Activated CD4-positive, alpha-beta T cell treated with anti-CD3 and anti-CD28 coated beads, Interleukin-2, amount 10 ng/mL, durations not matched to agents 7 days and 5 days (primary cell): ENCODE measurements at regions not wholly inside any gene's neighbourhood (a gene's known extent, or its start where the extent isn't known, plus 50 kb on each side); places are given as distances from the start of the nearest gene placed in this dataset.

ENCODE experiments used
- CTCF ChIA-PET: fragments of 350-600 bp; sonication (Branson Sonifier 250); formaldehyde crosslinking; loops from one replicate; lab custom pipeline; 2021; ENCODE audit warnings: antibody characterized with exemption; lab: Charles Lee
- POLR2A ChIA-PET: fragments of 350-600 bp; sonication (Branson Sonifier 250); formaldehyde crosslinking; loops from one replicate; lab custom pipeline; 2021; ENCODE audit warnings: antibody characterized with exemption; lab: Charles Lee
- DNase-seq: peaks from one replicate; pipeline ENCODE4 v3.0.0-alpha.2; 2020
- H3K27ac Mint-ChIP-seq: one replicate; pipeline ENCODE4 v1.8.0; 2021; ENCODE audit warnings: mild to moderate bottlenecking, moderate library complexity, mixed read lengths
- H3K27me3 Mint-ChIP-seq: one replicate; pipeline ENCODE4 v1.8.0; 2021; ENCODE audit warnings: mixed read lengths
- H3K36me3 Mint-ChIP-seq: one replicate; pipeline ENCODE4 v1.8.0; 2021; ENCODE audit warnings: low read depth, mixed read lengths
- H3K4me1 Mint-ChIP-seq: one replicate; pipeline ENCODE4 v1.8.0; 2021; ENCODE audit warnings: mixed read lengths
- H3K4me3 Mint-ChIP-seq: one replicate; pipeline ENCODE4 v1.8.0; 2021; ENCODE audit warnings: mild to moderate bottlenecking, moderate library complexity, mixed read lengths
- H3K9me3 Mint-ChIP-seq: one replicate; pipeline ENCODE4 v1.8.0; 2021; ENCODE audit warnings: mixed read lengths

DNA sequence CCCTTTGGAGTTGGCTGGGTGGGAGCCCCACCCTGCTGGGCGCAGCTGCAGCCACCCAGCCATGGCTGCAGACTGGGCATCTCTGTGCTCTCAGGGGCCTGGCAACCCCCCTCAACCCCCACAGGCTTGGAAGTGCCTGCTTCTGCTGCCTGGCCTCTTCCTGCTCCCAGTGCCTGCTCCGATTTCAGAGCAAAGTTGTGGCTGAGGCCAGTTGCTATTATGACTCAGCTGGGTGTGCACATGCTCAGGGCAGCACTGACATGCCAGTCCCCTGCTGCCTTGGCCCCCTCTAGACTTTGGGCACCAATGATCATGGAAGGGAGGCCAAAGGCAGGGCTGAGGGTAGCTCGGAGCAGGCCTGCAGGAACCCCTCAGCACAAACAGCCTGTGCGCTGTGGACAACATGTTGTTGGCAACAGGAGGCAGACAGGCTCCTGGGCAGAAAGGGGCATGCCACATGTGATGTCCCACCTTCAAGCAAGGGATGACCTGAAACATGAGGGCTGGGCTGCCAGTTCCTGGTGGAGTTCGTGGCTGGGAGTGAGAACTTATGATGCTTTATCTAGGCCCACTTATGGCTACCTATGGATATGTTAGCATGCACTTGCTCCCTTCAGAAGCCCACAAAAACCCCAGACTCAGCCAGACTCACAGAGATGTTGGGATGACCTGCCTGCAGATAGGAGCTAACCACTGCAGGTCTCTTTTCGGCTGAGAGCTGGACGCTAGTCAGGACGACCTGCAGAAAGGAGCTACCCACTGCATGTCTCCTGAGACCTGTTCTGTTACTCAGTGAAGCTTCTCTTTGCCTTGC lies 96.4 kb upstream of the AMOTL1 start:
- no peak overlapping the region for H3K4me3 Mint-ChIP-seq
- DNase-seq, result no peak
- no peak overlapping the region for H3K27ac Mint-ChIP-seq
- POLR2A ChIA-PET, result no interaction called here
- no peaks in the 10 kb centered on the region for H3K9me3 Mint-ChIP-seq
- no peaks in the 10 kb centered on the region for H3K27me3 Mint-ChIP-seq
- no peaks in the 10 kb centered on the region for H3K4me1 Mint-ChIP-seq
- H3K36me3 Mint-ChIP-seq, result no peaks in the 10 kb centered on the region
- CTCF ChIA-PET, result interaction anchor here (0.6 kb wide), 1 partner anchor 1113 kb away, joined by 3 read pairs; no protein-coding TSS in a partner anchor

DNA sequence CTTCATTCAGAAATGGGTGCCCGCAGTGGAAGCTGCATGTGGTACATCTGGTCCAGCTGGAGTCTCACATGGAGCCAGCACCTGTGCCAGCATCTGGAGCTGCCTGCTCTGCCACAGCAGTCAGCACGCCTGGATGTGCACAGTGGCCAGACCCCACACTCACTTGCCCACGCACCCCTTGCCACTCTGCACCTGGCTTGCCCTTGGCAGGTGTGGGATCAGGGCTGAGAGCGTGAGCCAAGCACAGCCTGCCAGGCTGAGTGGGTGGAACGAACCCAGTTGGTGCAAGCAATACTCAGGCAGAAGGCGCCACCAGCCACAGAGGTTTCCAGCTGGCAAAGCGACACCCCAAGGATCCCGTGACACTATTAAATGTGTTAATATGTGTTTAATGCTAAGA lies 95.5 kb upstream of the AMOTL1 start:
- ChIA-PET POLR2A (no interaction called here), CTCF (no interaction called here)
- no peaks in the 10 kb centered on the region for H3K27me3 Mint-ChIP-seq
- no peak for DNase-seq
- no peak overlapping the region for H3K4me3 Mint-ChIP-seq
- H3K9me3 Mint-ChIP-seq, result no peaks in the 10 kb centered on the region
- no peaks in the 10 kb centered on the region for H3K36me3 Mint-ChIP-seq
- H3K4me1 Mint-ChIP-seq, result no peaks in the 10 kb centered on the region
- H3K27ac Mint-ChIP-seq, result no peak overlapping the region

DNA sequence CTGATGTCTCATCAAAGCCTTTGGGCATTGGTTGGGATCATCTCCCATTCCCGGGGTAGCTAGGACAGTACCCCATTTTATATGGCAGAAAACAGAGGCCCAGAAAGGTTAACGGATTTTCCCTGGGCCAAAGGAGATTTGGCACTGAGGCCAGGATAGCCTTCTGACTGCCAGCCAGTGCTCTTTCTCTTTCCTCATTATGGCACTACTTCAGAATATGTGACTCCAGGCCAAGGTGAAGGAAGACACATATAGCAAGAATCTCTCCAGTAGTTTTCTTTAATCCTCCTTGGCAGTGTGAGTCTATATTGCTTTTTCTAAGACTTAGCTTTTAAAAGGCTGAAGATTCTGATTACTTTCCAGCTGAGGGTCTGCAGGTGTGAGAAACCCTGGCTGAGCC lies 94.8 kb upstream of the AMOTL1 start:
- H3K27me3 Mint-ChIP-seq, result no peaks in the 10 kb centered on the region
- no peak for DNase-seq
- ChIA-PET CTCF (no interaction called here), POLR2A (no interaction called here)
- no peaks in the 10 kb centered on the region for H3K36me3 Mint-ChIP-seq
- H3K27ac Mint-ChIP-seq, result no peak overlapping the region
- no peaks in the 10 kb centered on the region for H3K9me3 Mint-ChIP-seq
- H3K4me3 Mint-ChIP-seq, result no peak overlapping the region
- no peaks in the 10 kb centered on the region for H3K4me1 Mint-ChIP-seq

DNA sequence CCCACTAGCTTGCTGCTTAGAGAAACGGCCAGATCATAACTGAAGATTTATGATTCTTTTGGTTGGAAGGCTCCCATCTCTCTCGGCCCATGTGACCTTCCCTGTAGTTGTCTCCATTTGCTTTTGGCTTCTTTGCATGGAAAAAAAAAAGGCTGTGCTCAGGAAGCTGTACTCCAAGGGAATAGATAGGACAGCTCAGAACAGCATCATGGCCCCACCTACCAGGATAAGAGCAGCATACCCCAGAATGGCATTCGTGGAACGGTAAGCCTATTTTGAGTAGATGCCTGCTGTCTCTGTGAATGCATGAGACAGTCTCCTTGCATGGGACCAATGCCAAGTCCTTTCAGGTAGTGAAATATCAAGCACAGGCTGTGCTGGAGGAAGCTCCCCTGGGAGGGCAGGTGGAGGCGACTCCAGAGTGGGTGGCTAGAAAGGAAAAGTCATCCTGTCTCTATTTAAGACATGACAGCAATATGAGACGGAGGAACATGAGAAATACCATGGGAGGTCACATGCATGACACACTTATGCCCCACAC lies 94.1 kb upstream of the AMOTL1 start:
- H3K27ac Mint-ChIP-seq, result no peak overlapping the region
- H3K36me3 Mint-ChIP-seq, result no peaks in the 10 kb centered on the region
- DNase-seq, result no peak
- no peaks in the 10 kb centered on the region for H3K27me3 Mint-ChIP-seq
- no peaks in the 10 kb centered on the region for H3K4me1 Mint-ChIP-seq
- ChIA-PET CTCF (no interaction called here), POLR2A (no interaction called here)
- H3K9me3 Mint-ChIP-seq, result no peaks in the 10 kb centered on the region
- no peak overlapping the region for H3K4me3 Mint-ChIP-seq

DNA sequence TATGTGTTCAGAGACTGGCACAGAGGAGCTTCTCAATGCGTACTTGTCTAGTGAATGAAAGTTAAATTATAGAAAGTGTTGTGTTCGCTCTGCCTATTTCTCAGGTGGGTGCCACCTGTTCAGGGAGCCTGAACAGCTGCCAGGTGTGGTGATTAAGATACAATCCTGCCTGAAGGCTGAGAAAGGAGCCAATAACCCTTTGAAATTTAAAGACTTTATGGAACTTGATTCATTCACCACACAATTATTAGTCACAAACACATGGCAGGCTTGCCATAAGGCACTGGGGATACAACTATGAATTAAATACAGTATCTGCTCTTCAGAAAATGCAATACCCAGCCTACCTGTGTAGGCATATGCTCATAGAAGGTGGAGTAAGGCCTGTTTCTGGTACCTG lies 92.9 kb upstream of the AMOTL1 start:
- no peaks in the 10 kb centered on the region for H3K4me1 Mint-ChIP-seq
- no peak overlapping the region for H3K27ac Mint-ChIP-seq
- H3K9me3 Mint-ChIP-seq, result no peaks in the 10 kb centered on the region
- no peaks in the 10 kb centered on the region for H3K27me3 Mint-ChIP-seq
- no peak for DNase-seq
- POLR2A ChIA-PET, result no interaction called here
- H3K4me3 Mint-ChIP-seq, result no peak overlapping the region
- CTCF ChIA-PET, result interaction anchor here (1.1 kb wide), 1 partner anchor 10 kb away, joined by 3 read pairs; no protein-coding TSS in a partner anchor
- no peaks in the 10 kb centered on the region for H3K36me3 Mint-ChIP-seq

DNA sequence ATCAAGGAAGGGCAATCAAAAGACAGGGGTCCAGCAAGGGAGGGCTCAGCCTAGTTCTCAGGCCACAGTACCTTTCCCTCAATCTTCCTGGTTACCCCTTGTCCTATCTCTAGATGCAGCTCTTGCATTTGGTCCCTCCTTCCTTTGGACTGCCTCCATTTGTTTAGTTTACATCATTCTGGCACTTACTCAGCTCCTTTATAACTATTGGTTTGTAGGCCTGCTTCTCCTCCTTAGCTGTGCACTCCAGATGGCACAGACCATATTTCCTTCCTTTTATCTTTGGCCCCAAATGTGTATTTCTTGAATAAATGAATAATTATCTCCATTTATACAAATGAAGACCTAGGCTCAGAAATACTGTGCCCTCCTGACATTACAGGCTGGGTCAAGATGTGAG lies 92.3 kb upstream of the AMOTL1 start:
- Mint-ChIP-seq H3K27me3 (no peaks in the 10 kb centered on the region), H3K36me3 (no peaks in the 10 kb centered on the region), H3K9me3 (no peaks in the 10 kb centered on the region), H3K27ac (no peak overlapping the region), H3K4me1 (no peaks in the 10 kb centered on the region), H3K4me3 (no peak overlapping the region)
- ChIA-PET POLR2A (no interaction called here), CTCF (interaction anchor here (1.1 kb wide), 1 partner anchor 10 kb away, joined by 3 read pairs; no protein-coding TSS in a partner anchor)
- no peak for DNase-seq

DNA sequence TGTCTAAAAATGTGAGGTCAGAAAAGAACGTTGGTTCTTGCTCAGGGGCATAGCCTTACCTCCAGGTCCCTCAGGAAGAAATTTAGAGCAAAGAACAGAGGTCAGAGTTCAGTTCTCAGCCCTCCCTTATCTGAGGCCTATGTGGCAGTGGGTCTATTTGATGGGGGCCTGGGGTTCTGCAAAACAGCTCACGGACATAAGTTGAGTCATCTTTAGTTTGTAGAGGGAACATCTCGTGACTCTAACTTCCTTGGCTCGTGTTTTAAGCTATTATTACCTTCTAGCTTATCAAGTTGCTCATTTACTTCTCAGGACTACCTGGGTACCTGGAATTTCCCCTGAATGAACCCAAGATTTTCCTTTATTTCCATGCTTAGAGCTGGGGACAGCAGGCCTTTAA lies 91.3 kb upstream of the AMOTL1 start:
- H3K27ac Mint-ChIP-seq, result no peak overlapping the region
- H3K27me3 Mint-ChIP-seq, result no peaks in the 10 kb centered on the region
- H3K4me3 Mint-ChIP-seq, result no peak overlapping the region
- no peaks in the 10 kb centered on the region for H3K36me3 Mint-ChIP-seq
- ChIA-PET POLR2A (no interaction called here), CTCF (no interaction called here)
- no peak for DNase-seq
- no peaks in the 10 kb centered on the region for H3K9me3 Mint-ChIP-seq
- H3K4me1 Mint-ChIP-seq, result no peaks in the 10 kb centered on the region

DNA sequence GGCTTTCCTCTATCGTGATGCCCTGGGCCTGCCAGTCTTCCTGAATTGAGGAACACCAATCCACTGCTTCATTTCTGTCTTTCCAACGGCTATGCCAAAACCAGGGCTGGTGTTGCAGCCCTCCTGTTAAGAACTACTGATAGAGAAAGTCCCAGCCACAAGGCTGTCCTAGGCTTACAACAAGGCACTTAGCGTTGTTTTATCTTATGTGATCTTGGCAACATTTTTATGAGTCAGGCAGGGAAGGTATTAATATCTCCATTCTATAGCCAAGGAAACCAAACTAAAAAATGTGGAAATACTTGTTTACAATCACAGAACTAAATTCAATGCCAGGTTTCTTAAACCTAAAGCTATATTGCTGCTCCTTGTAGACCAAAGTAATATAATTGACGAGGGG lies 89.9 kb upstream of the AMOTL1 start:
- H3K4me3 Mint-ChIP-seq, result no peak overlapping the region
- H3K36me3 Mint-ChIP-seq, result no peaks in the 10 kb centered on the region
- POLR2A ChIA-PET, result no interaction called here
- CTCF ChIA-PET, result interaction anchor here (0.6 kb wide), 1 partner anchor 79 kb away, joined by 3 read pairs; no protein-coding TSS in a partner anchor
- H3K27me3 Mint-ChIP-seq, result no peaks in the 10 kb centered on the region
- DNase-seq, result no peak
- H3K9me3 Mint-ChIP-seq, result no peaks in the 10 kb centered on the region
- no peak overlapping the region for H3K27ac Mint-ChIP-seq
- H3K4me1 Mint-ChIP-seq, result no peaks in the 10 kb centered on the region

DNA sequence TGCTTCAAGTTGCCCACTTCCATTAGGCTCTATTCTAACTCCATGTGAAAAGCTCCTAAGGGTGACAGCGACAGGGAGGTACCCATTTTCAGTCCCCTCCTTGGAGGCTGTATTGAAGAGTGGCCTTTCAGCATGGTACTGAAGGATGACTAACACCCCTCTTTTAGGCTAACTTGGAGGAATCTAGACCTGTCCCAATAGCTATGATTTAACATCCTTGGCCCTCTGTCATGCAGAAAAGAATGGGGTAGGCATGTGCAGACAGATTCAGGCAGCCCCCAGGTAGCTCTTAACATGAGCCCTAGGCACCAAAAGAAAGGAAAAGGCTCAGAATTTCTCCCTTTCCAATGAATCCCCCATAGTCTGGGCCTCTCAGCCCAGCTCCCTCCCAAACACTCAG lies 89.3 kb upstream of the AMOTL1 start:
- Mint-ChIP-seq H3K27ac (no peak overlapping the region), H3K4me1 (no peaks in the 10 kb centered on the region), H3K9me3 (no peaks in the 10 kb centered on the region), H3K36me3 (no peaks in the 10 kb centered on the region), H3K4me3 (no peak overlapping the region), H3K27me3 (no peaks in the 10 kb centered on the region)
- no peak for DNase-seq
- POLR2A ChIA-PET, result no interaction called here
- CTCF ChIA-PET, result interaction anchor here (0.6 kb wide), 1 partner anchor 80 kb away, joined by 3 read pairs; no protein-coding TSS in a partner anchor

DNA sequence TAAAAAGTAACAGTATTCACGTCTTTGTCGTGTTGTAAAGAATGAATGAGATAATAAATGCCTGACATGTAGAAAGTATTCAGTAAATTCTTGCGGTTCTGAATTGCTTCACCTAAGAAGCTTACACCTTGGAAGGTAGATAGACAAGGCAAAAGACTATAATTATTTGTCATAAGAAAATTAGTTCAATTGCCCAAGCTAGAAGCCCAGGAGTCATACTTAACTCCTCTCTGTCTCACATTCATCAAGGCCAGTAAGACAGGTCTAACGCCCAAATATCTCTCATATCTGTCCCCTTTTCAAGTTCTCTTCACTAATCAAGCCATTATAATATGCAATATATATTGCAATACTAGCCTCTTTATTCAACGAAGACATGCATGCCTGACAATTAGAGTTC lies 87.7 kb upstream of the AMOTL1 start:
- POLR2A ChIA-PET, result no interaction called here
- DNase-seq, result no peak
- no peak overlapping the region for H3K27ac Mint-ChIP-seq
- no peaks in the 10 kb centered on the region for H3K36me3 Mint-ChIP-seq
- peaks cover under 1% of the 10 kb centered on the region for H3K9me3 Mint-ChIP-seq
- no peaks in the 10 kb centered on the region for H3K27me3 Mint-ChIP-seq
- no peaks in the 10 kb centered on the region for H3K4me1 Mint-ChIP-seq
- no peak overlapping the region for H3K4me3 Mint-ChIP-seq
- CTCF ChIA-PET, result interaction anchor here (0.7 kb wide), 1 partner anchor 9 kb away, joined by 3 read pairs; no protein-coding TSS in a partner anchor

DNA sequence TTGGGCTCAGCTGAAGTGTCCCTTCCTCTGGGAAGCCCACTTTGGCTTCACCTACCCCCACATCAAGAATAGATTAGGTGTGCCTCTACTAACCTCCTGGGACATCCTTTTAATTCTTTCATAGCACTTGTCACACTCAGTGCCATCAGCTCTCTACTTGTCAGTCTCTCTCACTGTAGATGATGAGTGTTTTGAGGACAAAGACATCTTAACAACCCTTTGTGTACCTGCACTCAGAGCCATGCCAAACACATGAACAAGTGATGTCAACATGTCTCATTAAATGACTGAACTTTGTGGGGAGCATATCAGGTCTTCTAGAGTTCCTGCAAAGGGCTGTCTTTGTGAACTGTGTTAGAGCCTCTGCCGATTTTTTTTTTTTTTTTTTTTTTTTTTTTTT lies 87.0 kb upstream of the AMOTL1 start:
- Mint-ChIP-seq H3K27me3 (no peaks in the 10 kb centered on the region), H3K9me3 (peaks cover 3% of the 10 kb centered on the region), H3K27ac (no peak overlapping the region), H3K36me3 (no peaks in the 10 kb centered on the region), H3K4me3 (no peak overlapping the region), H3K4me1 (no peaks in the 10 kb centered on the region)
- ChIA-PET POLR2A (no interaction called here), CTCF (no interaction called here)
- DNase-seq, result no peak

DNA sequence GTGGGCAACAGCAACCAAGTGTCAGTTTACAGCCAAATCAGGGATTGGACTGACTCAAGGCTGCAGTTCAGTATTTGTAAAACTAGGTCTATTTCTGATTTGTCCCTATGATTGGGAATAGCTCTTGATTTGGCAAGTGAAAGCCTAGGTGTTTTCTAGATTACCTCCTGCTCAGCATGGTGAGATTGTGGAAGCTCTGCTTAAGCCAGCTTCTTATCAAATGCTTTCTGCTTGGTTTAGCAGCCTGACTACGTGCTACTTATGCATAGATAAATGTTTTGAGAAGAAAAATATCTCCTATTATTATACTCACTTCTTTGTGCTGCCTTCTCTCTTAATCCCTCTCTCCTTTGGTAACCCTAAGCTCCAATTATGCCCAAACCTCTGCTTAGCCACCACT lies 86.3 kb upstream of the AMOTL1 start:
- no peaks in the 10 kb centered on the region for H3K36me3 Mint-ChIP-seq
- H3K4me3 Mint-ChIP-seq, result no peak overlapping the region
- CTCF ChIA-PET, result no interaction called here
- POLR2A ChIA-PET, result no interaction called here
- no peaks in the 10 kb centered on the region for H3K27me3 Mint-ChIP-seq
- peaks cover 3% of the 10 kb centered on the region for H3K9me3 Mint-ChIP-seq
- no peaks in the 10 kb centered on the region for H3K4me1 Mint-ChIP-seq
- no peak overlapping the region for H3K27ac Mint-ChIP-seq
- no peak for DNase-seq

DNA sequence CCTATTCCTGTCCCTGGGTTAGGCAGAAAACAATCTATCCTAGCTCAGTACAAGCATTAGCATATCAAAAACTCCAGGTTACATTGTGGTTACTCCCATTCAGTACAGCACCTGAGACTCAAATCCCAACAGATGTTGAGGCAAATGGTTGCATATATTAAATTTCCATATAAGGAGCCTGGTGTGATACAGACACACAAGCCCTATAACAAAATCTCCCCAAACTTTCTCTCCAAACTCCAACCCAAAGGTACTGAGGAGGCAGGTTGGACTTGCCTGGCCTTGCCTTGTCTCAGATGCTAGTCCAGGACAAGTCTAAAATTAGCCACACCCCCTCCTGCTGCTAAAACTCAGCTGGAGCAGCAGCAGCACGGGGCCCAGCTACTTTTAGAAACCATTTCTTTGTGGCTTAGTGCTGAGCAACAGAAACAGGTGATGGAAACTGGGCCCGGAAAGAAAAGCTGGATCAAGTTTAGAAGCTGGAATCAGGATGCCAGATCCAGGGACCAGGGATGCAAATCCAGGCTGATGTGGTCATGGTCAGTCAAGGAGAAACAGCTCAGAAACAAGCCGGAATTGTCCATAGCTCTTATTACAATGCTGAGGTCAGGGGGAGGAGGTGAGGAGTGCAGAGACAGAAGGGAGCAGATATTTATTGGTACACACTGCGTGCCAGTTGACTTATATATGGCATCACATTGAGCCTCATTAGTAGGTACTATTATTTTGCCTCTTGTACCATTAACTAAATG lies 73.7 kb upstream of the AMOTL1 start:
- Mint-ChIP-seq H3K4me1 (no peaks in the 10 kb centered on the region), H3K36me3 (no peaks in the 10 kb centered on the region), H3K4me3 (no peak overlapping the region), H3K27ac (no peak overlapping the region), H3K27me3 (peaks cover 20% of the 10 kb centered on the region), H3K9me3 (no peaks in the 10 kb centered on the region)
- ChIA-PET CTCF (interaction anchor here (1.1 kb wide), 1 partner anchor 30 kb away, joined by 3 read pairs; no protein-coding TSS in a partner anchor), POLR2A (no interaction called here)
- no peak for DNase-seq
